ENCODE measurements at regions not wholly inside any gene's neighbourhood (a gene's known extent, or its start where the extent isn't known, plus 50 kb on each side); places are given as distances from the start of the nearest gene placed in this dataset.

- no peak for DNase-seq (ENCODE audit: low spot score, unreplicated experiment)
- Mint-ChIP-seq H3K9me3 (ENCODE audit: low read depth) (no peaks in the 10 kb centered on the region), H3K4me1 (ENCODE audit: low read depth) (peaks cover 2% of the 10 kb centered on the region), H3K27ac (no peak overlapping the region), H3K36me3 (ENCODE audit: insufficient read depth) (no peaks in the 10 kb centered on the region), H3K27me3 (no peaks in the 10 kb centered on the region), H3K4me3 (ENCODE audit: low read depth) (no peak overlapping the region)
- TF ChIP-seq CTCF (IDR thresholded peaks at IDR 0.05; ENCODE audit: unreplicated experiment) = no peak
Measured at GRCh38 chr1:208763971-208764370, 519.8 kb upstream of the PLXNA2 start.

- Mint-ChIP-seq H3K9me3 (ENCODE audit: low read depth) (no peaks in the 10 kb centered on the region), H3K4me1 (ENCODE audit: low read depth) (peaks cover 2% of the 10 kb centered on the region), H3K27ac (peak overlapping the region; percentile 23), H3K36me3 (ENCODE audit: insufficient read depth) (no peaks in the 10 kb centered on the region), H3K27me3 (no peaks in the 10 kb centered on the region), H3K4me3 (ENCODE audit: low read depth) (no peak overlapping the region)
- DNase-seq (ENCODE audit: low spot score, unreplicated experiment) = no peak
- no peak for TF ChIP-seq CTCF (IDR thresholded peaks at IDR 0.05; ENCODE audit: unreplicated experiment)
Measured at GRCh38 chr1:208766832-208767231, 522.6 kb upstream of the PLXNA2 start.

- Mint-ChIP-seq H3K4me3 (ENCODE audit: low read depth) (no peak overlapping the region), H3K4me1 (ENCODE audit: low read depth) (peaks cover 2% of the 10 kb centered on the region), H3K9me3 (ENCODE audit: low read depth) (no peaks in the 10 kb centered on the region), H3K27me3 (no peaks in the 10 kb centered on the region), H3K27ac (no peak overlapping the region), H3K36me3 (ENCODE audit: insufficient read depth) (no peaks in the 10 kb centered on the region)
- no peak for DNase-seq (ENCODE audit: low spot score, unreplicated experiment)
- TF ChIP-seq CTCF (IDR thresholded peaks at IDR 0.05; ENCODE audit: unreplicated experiment) = no peak
Measured at GRCh38 chr1:208767816-208768215, 523.6 kb upstream of the PLXNA2 start.

- Mint-ChIP-seq H3K27ac (no peak overlapping the region), H3K27me3 (no peaks in the 10 kb centered on the region), H3K4me1 (ENCODE audit: low read depth) (no peaks in the 10 kb centered on the region), H3K9me3 (ENCODE audit: low read depth) (no peaks in the 10 kb centered on the region), H3K4me3 (ENCODE audit: low read depth) (no peak overlapping the region), H3K36me3 (ENCODE audit: insufficient read depth) (no peaks in the 10 kb centered on the region)
- no peak for DNase-seq (ENCODE audit: low spot score, unreplicated experiment)
- TF ChIP-seq CTCF (IDR thresholded peaks at IDR 0.05; ENCODE audit: unreplicated experiment) = no peak
Measured at GRCh38 chr1:208772891-208773290, 528.7 kb upstream of the PLXNA2 start.

GRCh38 chr1:208775841-208776240 is 531.7 kb upstream of the PLXNA2 start:
- no peak for TF ChIP-seq CTCF (IDR thresholded peaks at IDR 0.05; ENCODE audit: unreplicated experiment)
- no peak for DNase-seq (ENCODE audit: low spot score, unreplicated experiment)
- no peak overlapping the region for H3K4me3 Mint-ChIP-seq (ENCODE audit: low read depth)
- H3K9me3 Mint-ChIP-seq (ENCODE audit: low read depth) = no peaks in the 10 kb centered on the region
- no peaks in the 10 kb centered on the region for H3K27me3 Mint-ChIP-seq
- H3K27ac Mint-ChIP-seq = no peak overlapping the region
- H3K4me1 Mint-ChIP-seq (ENCODE audit: low read depth) = no peaks in the 10 kb centered on the region
- H3K36me3 Mint-ChIP-seq (ENCODE audit: insufficient read depth) = no peaks in the 10 kb centered on the region
